ENCODE measurements at regions not wholly inside any gene's neighbourhood (a gene's known extent, or its start where the extent isn't known, plus 50 kb on each side); places are given as distances from the start of the nearest gene placed in this dataset.

DNA sequence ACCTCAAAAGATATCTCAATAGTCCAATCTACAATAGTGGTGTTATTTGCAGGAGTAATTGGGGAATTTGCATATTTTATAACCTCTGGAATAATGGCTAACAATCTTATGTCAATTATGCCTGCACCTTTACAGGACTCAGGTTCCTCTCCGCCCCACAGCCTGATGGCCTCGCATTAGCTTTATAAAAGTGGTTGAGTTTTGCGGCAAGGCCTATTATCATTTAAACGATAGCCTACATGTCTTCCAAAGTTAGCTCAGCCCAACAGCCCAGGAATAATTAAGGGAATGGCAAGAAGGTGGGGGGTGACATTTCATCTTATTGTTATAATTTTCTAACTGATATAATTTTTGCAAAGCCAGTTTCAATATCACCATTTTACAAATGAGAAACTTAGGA, 97.3 kb downstream of the RTP4 start:
- TF ChIP-seq CTCF (IDR thresholded peaks at IDR 0.05; ENCODE audit: low read depth, low read length, poor library complexity, severe bottlenecking) (no peak), EZH2phosphoT487 (IDR thresholded peaks at IDR 0.05; ENCODE audit: borderline replicate concordance, low read length) (no peak)
- no peak overlapping the region for H3K27ac ChIP-seq (ENCODE audit: low read depth, low read length)
- H3K36me3 ChIP-seq (ENCODE audit: control insufficient read depth, low read length) = no peaks in the 10 kb centered on the region
- H3K79me2 ChIP-seq (ENCODE audit: control insufficient read depth, low read length) = no peaks in the 10 kb centered on the region
- H3K4me1 ChIP-seq (ENCODE audit: control insufficient read depth, low read length) = no peaks in the 10 kb centered on the region
- no peaks in the 10 kb centered on the region for H3F3A ChIP-seq (ENCODE audit: control insufficient read depth, insufficient read depth)
- no peaks in the 10 kb centered on the region for H3K9me2 ChIP-seq (replicated peaks; ENCODE audit: control insufficient read depth, low read length)
- H3K4me2 ChIP-seq (ENCODE audit: low read length) = no peak overlapping the region
- no peaks in the 10 kb centered on the region for H3K27me3 ChIP-seq (ENCODE audit: control insufficient read depth, low read length)
- H3K4me3 ChIP-seq (ENCODE audit: low read length) = no peak overlapping the region
- no peaks in the 10 kb centered on the region for H4K20me1 ChIP-seq (ENCODE audit: control insufficient read depth, insufficient read depth, low read depth, low read length)
- no peaks in the 10 kb centered on the region for H3K9me3 ChIP-seq (ENCODE audit: control insufficient read depth, insufficient read depth, low read length)

- no peaks in the 10 kb centered on the region for H3K9me3 ChIP-seq (ENCODE audit: control insufficient read depth, insufficient read depth, low read length)
- H3K36me3 ChIP-seq (ENCODE audit: control insufficient read depth, low read length) = no peaks in the 10 kb centered on the region
- H3F3A ChIP-seq (ENCODE audit: control insufficient read depth, insufficient read depth) = no peaks in the 10 kb centered on the region
- H3K27me3 ChIP-seq (ENCODE audit: control insufficient read depth, low read length) = no peaks in the 10 kb centered on the region
- no peak overlapping the region for H3K4me3 ChIP-seq (ENCODE audit: low read length)
- no peaks in the 10 kb centered on the region for H3K79me2 ChIP-seq (ENCODE audit: control insufficient read depth, low read length)
- no peak for TF ChIP-seq CTCF (IDR thresholded peaks at IDR 0.05; ENCODE audit: low read depth, low read length, poor library complexity, severe bottlenecking)
- TF ChIP-seq EZH2phosphoT487 (IDR thresholded peaks at IDR 0.05; ENCODE audit: borderline replicate concordance, low read length) = no peak
- no peaks in the 10 kb centered on the region for H4K20me1 ChIP-seq (ENCODE audit: control insufficient read depth, insufficient read depth, low read depth, low read length)
- no peak overlapping the region for H3K27ac ChIP-seq (ENCODE audit: low read depth, low read length)
- H3K4me2 ChIP-seq (ENCODE audit: low read length) = no peak overlapping the region
- no peaks in the 10 kb centered on the region for H3K4me1 ChIP-seq (ENCODE audit: control insufficient read depth, low read length)
- no peaks in the 10 kb centered on the region for H3K9me2 ChIP-seq (replicated peaks; ENCODE audit: control insufficient read depth, low read length)
Measured at GRCh38 chr3:187464682-187465081, 96.5 kb downstream of the RTP4 start.

GRCh38 chr3:187458921-187459320, 90.7 kb downstream of the RTP4 start:
- Histone ChIP-seq H3K4me1 (ENCODE audit: control insufficient read depth, low read length) (no peaks in the 10 kb centered on the region), H3K9me2 (replicated peaks; ENCODE audit: control insufficient read depth, low read length) (no peaks in the 10 kb centered on the region), H3K4me2 (ENCODE audit: low read length) (no peak overlapping the region), H3K4me3 (ENCODE audit: low read length) (no peak overlapping the region), H4K20me1 (ENCODE audit: control insufficient read depth, insufficient read depth, low read depth, low read length) (no peaks in the 10 kb centered on the region), H3F3A (ENCODE audit: control insufficient read depth, insufficient read depth) (no peaks in the 10 kb centered on the region), H3K79me2 (ENCODE audit: control insufficient read depth, low read length) (no peaks in the 10 kb centered on the region), H3K27me3 (ENCODE audit: control insufficient read depth, low read length) (no peaks in the 10 kb centered on the region), H3K27ac (ENCODE audit: low read depth, low read length) (no peak overlapping the region), H3K9me3 (ENCODE audit: control insufficient read depth, insufficient read depth, low read length) (no peaks in the 10 kb centered on the region), H3K36me3 (ENCODE audit: control insufficient read depth, low read length) (no peaks in the 10 kb centered on the region)
- TF ChIP-seq CTCF (IDR thresholded peaks at IDR 0.05; ENCODE audit: low read depth, low read length, poor library complexity, severe bottlenecking) (no peak), EZH2phosphoT487 (IDR thresholded peaks at IDR 0.05; ENCODE audit: borderline replicate concordance, low read length) (no peak)

- no peak for TF ChIP-seq CTCF (IDR thresholded peaks at IDR 0.05; ENCODE audit: low read depth, low read length, poor library complexity, severe bottlenecking)
- no peak for TF ChIP-seq EZH2phosphoT487 (IDR thresholded peaks at IDR 0.05; ENCODE audit: borderline replicate concordance, low read length)
- no peaks in the 10 kb centered on the region for H3K4me1 ChIP-seq (ENCODE audit: control insufficient read depth, low read length)
- no peaks in the 10 kb centered on the region for H3K79me2 ChIP-seq (ENCODE audit: control insufficient read depth, low read length)
- no peak overlapping the region for H3K4me2 ChIP-seq (ENCODE audit: low read length)
- no peak overlapping the region for H3K4me3 ChIP-seq (ENCODE audit: low read length)
- H3F3A ChIP-seq (ENCODE audit: control insufficient read depth, insufficient read depth) = no peaks in the 10 kb centered on the region
- no peaks in the 10 kb centered on the region for H3K27me3 ChIP-seq (ENCODE audit: control insufficient read depth, low read length)
- H3K9me2 ChIP-seq (replicated peaks; ENCODE audit: control insufficient read depth, low read length) = no peaks in the 10 kb centered on the region
- no peaks in the 10 kb centered on the region for H4K20me1 ChIP-seq (ENCODE audit: control insufficient read depth, insufficient read depth, low read depth, low read length)
- no peak overlapping the region for H3K27ac ChIP-seq (ENCODE audit: low read depth, low read length)
- H3K36me3 ChIP-seq (ENCODE audit: control insufficient read depth, low read length) = no peaks in the 10 kb centered on the region
- no peaks in the 10 kb centered on the region for H3K9me3 ChIP-seq (ENCODE audit: control insufficient read depth, insufficient read depth, low read length)
Measured at GRCh38 chr3:187458383-187458782, 90.2 kb downstream of the RTP4 start.

Measured in DOHH2 (cell line).